ENCODE measurements at regions not wholly inside any gene's neighbourhood (a gene's known extent, or its start where the extent isn't known, plus 50 kb on each side); places are given as distances from the start of the nearest gene placed in this dataset.

GRCh38 chr2:3059141-3059925, 318.3 kb downstream of the EIPR1 start:
- DNase-seq, result peak; percentile 78

DNA sequence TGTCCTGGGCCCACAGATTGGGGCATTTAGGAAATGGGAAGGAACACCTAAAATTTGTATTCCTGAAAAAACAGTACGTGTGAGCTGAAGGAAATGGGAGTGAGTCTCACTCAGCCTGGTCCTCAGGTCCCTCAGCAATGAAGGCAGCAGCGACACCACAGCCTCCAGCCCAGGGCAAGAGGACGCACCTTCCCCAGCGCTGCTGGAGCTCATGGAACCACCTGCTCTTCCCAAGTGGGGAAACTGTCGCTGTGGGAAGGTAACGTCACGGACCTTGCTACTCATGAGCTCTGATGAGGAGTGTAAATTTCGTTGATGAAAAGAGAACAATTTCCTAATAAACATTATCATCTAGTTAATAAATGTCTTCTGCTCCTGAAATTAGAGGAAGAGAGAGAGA, 323.6 kb downstream of the EIPR1 start:
- no peak for DNase-seq

- DNase-seq, result no peak
Measured at GRCh38 chr2:3051266-3051665, 326.4 kb downstream of the EIPR1 start.

DNA sequence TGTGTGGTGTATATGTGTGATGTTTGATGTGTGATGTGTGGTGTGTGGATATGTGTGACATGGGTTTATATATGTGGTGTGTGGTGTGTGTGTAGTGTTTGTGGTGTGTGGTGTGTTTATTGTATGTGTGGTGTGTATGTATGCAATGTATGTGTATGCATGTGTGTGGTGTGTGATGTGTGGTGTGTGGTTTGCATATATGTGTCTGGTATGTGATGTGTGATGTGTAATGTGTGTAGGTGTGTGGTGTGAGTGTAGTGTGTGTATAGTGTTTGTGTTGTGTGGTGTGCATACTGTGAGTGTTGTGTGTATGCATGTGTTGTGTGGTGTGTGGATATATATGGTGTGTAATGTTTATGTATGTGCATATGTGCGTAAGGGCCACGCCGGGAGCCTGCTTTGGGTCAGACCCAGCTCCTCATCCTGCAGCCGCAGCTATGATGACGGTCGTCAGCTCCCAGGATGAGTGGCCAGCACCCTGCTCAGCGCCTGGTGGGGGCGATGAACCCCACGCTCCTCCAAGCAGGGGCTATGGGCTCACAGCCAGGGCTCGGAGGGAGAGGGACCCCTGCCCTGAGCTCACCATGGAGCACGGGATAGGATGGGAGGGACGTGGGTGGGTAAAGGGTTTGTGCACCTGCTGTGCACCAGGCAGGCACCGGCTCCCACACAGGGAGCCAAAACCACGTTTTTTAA, 331.3 kb downstream of the EIPR1 start:
- DNase-seq, result no peak

DNA sequence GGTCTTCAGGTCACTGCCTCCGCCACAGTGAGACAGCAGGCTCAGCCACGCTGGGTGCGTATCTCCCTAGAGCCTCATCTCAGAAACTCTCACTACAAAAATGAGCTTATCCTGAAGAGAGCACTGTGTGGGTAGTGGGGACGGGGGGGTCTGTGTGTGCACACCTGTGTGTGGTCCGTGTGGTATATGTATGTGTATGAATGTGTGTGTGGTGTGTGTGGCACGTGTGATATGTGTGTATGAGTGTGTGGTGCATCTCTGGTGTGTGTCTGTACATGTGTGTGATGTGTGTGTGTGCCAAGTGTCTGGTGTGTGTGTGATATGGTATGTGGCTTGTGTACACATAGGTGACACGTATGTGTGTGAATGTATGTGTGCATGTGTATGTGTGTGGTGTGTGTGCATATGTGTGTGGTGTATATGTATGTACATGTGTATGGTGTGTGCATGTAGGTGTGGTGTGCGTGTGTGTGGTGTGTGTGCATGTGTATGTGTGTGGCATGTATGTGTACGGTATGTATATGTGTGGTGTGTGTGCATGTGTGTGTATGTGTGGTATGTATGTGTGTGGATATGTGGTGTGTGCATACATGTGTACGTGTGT, 332.2 kb downstream of the EIPR1 start:
- no peak for DNase-seq

- DNase-seq, result no peak
Measured at GRCh38 chr2:3044587-3045317, 332.9 kb downstream of the EIPR1 start.

- DNase-seq, result no peak
Measured at GRCh38 chr2:3043726-3044125, 333.9 kb downstream of the EIPR1 start.

DNA sequence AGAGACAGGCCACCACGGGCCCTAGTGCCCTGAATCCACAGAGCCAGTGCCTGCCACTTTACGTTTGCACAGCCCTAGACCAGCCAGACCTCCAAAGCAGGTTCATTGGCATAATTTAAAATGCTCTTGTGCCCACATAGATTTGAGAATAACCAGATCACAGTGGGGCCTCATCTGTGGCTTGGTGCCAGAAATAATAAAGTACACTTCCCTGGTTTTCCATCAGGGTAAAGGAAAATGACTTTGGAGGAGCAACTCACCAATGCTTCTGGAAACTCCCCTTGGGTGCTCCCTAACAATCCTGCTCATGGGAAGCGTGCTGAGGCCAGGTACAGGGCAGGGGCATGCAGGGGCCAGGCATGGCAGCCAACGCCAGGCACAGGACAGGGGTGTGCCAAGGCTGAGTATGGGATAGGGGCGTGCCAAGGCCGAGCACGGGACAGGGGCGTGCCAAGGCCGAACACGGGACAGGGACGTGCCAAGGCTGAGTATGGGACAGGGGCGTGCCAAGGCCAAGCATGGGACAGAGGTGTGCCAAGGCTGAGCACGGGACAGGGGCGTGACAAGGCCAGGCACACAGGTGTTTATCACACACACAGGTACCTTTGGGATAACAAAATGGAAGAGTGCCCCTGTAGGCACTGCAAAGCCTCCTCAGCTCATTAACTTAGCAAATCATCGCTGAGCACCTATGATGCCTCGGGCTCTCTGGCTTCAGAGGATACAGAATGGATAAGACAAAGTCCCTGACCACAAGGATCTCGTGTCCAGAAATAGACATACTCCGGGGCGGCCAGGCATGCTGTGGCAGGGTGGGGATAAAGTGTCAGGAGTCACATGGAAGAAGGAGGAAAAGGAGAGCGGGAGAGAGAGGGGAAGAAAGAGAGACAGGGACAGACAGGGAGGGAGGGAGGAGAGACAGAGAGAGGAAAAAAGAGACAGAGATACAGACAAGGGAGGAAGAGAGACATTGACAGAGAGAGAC, 334.7 kb downstream of the EIPR1 start:
- no peak for DNase-seq

GRCh38 chr2:3041841-3042600, 335.6 kb downstream of the EIPR1 start:
- DNase-seq, result peak; percentile 78

DNA sequence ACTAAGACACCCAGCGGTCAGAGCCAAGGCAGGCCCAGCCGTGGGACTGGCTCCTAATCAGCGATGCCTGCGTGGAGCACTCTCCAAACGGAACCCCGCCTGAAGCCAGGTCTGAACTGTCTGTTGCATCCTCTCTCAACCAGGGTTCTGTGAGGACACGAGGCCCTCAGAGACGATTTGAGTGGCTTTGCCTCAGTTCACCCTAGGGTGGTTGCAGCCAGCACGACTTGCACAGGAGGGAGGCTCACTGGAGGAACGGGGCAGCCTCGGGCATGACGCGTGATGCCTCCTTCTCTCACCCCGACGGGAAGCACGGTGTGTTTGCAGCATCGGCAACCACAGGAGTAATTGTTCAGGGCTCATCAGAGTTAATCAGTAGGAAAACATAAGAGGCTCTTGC, 336.4 kb downstream of the EIPR1 start:
- peak; percentile 44 for DNase-seq

- DNase-seq, result peak; percentile 58
Measured at GRCh38 chr2:3040496-3041140, 337.0 kb downstream of the EIPR1 start.

DNA sequence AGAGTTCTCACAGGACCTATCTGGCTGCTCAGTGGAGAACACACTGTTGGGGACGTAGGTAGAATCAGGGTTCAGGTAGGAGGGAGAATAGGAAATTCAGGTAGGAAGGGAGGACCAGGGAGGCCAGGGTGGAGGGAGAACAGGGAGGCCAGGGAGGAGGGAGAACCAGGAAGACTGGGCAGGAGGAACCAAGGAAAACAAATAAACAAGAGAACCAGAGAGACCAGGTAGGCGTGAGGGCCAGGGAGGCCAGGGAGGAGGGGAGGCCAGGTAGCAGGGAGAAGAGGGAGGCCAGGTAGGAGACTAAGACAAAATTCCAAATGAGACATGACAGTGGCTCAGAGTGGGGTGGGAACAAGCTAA, 337.6 kb downstream of the EIPR1 start:
- no peak for DNase-seq

DNA sequence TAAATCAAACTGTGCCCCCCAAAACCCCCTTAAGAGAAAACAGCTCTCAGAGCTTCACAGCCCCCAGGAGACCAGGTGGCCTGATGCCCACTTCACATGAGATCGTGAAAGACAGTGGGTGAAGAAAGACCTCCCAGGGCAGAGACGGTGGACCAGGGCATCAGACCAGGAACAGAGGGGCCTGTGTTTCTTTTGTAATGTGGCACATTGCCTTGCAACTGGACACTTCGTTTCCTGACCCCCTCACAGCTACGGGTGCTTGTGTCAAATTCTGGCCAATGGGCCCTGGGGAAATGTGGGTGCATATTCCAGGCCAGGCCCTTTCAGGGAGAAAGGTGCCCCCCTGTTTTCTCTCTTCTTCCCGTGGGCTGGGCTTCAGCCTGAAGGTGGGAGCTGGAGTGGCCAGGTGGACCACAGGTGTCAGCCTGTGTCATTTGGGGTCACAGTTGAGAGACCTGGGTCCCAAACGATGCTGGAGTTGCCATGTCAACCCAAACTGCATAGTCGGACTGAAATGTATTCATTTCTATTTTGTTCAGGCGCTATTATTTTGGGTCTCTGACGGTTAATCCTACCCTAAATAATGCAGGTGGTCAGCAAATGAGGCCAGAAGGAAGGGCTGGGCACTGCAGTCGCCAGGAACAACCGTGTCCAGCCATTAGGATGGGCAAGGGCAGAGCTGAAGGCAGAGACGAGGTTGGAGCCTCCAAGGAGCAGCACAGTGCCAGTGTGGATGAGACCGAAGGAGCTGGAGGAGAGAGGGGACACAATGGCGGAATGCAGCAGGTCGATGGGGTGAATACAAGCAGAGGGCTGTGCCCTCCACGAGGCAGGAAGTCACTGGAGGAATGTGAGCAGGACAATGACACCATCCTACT, 338.2 kb downstream of the EIPR1 start:
- DNase-seq, result no peak

DNA sequence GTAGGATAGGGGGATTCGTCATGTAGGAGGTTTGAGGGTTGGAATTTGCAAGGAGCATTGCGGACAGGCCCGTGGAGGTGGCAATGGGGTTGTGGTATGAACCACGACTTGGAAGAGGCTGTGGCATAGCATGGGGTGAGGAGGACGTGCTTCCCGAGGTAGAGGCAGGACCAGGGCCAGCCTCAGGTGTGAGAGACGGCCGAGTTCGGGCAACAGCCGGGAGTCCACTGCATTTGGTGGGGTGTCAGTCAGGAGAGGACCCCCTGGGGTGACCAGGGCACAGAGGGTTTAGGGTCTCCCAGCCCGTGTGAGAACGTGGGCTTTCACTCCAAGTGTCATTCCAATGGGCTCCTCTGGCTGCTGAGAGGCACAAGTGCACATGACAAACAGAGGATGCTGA, 339.0 kb downstream of the EIPR1 start:
- DNase-seq, result no peak

DNA sequence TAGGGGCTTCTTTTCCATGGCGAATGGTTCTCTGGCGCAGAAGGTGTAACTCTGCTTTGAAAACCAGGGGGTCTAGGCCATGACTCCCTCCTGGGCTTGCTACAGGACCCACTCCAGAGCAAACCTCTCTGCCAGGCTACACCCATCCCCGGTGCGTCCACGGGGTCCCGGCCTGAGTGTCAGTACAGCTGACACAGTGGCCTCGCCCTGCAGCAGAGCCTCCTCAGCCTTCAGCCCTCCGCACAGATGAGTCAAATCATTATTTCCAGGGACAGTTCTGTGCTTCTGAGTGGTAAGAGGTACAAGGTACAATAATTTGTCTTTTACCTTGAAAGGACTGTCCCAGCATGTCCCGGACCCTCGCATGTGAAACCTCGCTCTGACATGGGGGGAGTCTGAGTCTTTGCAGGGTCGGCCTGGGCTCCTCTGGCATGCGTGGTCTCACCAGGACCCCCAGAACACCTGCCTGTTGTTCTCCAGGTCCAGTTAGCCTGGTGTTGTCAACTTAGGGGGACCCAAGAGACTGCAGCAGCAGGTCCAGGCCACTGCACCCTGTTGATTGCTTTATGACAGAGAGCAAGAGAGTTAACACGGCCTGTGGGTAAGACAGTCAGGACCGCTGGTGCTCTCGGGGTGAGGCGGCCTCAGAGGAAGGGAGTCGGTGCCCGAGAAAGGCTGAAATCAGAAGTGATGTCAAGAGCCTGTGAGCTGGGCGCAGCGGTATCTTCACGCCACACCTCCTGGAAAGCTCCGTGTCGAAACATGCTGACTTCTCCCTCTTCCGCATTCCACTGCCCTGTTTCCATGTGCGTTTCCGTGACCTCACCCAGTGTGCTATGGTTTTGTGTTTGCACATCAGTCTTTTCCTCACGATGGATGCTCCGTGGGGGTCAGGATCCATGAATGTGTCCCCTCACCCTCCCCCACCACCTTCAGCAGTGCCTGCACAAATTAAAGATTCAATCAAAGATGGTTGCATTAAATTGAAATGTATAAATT, 340.1 kb downstream of the EIPR1 start:
- DNase-seq, result no peak

GRCh38 chr2:3036432-3037125, 341.0 kb downstream of the EIPR1 start:
- DNase-seq, result no peak

DNA sequence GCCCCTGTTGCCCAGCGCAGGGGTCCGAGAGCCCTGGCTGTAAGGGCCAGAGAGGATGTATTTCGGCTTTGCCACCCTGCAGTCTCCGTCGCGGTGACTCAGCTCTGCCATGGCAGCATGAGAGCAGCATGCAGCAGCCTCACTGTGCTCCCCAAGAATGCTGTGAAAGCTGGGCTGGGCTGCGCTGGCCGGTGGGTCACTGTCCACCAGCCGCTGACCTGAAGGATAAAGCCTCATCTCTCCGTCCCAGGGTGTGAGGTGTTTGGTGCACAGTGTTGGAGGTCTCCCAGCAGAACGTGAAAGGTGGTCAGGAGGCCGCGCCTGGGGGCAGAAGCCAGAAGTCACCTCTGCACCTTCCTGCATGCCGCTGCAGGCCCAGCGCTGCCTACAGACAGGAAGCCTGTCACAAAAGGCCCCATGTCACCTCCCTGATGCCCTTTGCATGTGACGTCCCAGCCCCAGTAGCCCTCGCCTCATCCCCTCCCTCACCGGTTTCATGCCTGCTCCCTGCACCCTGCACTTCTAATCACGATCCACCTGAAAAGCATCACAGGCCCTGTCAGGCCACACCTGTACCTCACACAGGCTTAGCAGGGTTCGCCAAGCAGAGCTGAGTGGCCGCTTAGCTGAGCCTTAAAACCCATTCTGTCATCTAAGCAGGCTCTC, 342.1 kb downstream of the EIPR1 start:
- no peak for DNase-seq

Measured in retina (tissue), 1 donor.